ENCODE measurements at regions not wholly inside any gene's neighbourhood (a gene's known extent, or its start where the extent isn't known, plus 50 kb on each side); places are given as distances from the start of the nearest gene placed in this dataset.
"Not testable (repeated sequence)": the region's sequence is repeated elsewhere in the genome, so short reads cannot be mapped to it uniquely, and the experiment has no call there.

DNA sequence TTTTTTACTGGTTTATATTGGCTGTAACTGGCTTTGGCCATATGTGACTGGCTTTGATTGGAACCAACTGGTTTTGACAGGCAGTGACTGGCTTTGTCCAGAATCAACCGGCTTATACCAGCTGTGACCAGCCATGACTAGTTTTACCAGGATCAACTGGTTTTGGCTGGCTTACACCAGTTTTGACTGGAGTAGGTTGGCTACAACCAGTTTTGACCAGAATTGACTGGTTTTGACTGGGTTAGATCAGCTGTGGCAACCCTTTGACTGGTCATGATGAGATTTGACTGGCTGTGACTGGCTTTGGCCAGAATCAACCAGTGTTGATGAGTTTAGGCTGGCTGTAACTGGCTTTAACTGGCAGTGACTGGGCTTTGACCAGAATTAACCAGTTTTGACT, 169.2 kb upstream of the AMOT start:
- no peak for FAIRE-seq

DNA sequence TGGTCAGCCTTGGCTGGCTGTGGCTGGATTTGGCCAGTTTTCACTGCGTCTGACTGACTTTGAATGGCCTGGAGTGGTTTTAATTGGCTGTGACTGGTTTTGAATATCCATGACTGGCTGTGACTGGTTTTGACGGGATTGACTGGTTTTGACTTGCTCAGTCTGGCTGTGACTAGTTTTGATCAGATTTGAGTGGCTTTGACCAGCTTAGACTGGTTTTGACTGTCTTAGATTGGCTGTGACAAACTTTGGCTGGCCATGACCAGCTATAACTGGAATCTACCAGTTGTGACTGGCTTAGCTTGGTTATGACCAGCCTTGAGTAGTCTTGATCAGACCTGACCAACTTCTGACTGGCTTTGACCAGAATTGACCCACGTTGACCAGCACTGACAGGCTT, 168.4 kb upstream of the AMOT start:
- no peak for FAIRE-seq

DNA sequence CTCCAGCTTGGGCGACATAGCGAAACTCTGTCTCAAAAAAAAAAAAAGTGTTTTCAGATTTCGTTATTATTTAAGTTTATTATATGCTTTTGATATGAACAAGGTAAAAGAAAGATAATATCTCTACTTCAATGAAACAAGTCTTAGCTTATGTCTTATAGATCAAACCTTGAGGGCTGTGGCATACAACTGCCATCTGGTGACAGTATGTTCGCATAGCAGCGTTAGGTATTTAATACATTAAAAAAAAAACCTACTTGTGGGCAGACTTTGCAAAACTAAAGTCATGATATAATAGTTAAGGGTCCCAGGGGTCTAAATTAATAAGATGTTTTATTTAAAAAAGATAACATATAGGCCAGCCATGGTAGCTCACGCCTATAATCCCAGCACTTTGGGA, 161.2 kb upstream of the AMOT start:
- FAIRE-seq = no peak

DNA sequence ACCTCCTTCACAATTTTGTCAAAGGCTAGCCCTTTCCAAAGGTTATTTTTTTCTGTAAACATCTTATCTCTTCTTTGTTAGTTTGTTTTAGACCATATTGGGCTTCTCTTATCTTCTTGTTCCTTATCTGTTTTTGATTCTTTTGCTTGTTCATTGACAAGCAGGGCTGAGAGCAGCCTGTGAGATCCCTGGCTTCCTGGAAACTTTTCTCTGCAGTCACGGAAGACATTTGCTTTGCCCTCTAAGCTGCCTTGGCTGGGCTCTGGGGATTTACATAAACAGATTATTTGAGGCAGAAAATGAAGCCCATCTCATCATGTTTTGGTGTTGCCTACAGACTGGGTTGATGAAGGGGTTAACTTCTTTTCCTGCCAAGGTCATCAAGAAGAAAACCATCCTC, 157.4 kb upstream of the AMOT start:
- no peak for FAIRE-seq

GRCh38 chrX:112991801-112992200, 151.2 kb upstream of the AMOT start:
- FAIRE-seq = no peak

- no peak for FAIRE-seq
Observed at GRCh38 chrX:112979879-112980278, 139.2 kb upstream of the AMOT start.

DNA sequence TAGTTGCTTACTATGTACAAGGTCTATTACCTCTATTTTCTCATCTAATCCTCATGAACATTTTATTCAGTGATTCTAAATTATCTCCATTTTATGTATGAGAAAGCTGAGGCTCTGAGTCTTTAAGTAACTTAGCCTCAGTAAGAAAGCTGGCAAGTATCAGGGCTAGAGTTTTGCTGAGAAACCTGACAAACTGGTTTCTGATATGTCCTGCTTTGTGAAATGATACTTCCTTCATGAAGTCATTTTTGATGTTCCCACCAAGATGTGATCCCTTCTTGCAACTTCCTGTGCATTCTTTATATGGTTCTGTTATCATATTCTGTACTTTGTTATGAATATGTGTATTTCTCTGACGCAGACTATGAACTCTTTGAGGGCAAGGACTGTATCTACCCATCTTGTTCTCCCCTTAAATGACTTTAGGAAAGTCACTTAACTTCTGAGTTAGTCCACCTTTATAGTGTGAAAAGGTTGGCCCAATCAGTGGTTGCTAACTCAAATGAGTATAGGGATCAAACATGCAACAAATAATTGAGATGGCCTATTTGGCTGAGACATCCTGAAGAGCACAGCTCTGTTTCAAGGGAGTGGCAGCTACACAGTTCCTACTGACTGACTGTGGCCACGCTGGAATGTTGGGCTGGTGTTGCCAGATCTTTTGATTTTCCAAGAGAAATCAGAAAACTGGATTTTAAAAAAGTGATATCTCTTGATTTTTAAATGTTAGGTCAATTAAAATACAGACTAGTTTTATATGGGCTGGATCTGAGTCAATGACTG, 127.9 kb upstream of the AMOT start:
- no peak for FAIRE-seq

DNA sequence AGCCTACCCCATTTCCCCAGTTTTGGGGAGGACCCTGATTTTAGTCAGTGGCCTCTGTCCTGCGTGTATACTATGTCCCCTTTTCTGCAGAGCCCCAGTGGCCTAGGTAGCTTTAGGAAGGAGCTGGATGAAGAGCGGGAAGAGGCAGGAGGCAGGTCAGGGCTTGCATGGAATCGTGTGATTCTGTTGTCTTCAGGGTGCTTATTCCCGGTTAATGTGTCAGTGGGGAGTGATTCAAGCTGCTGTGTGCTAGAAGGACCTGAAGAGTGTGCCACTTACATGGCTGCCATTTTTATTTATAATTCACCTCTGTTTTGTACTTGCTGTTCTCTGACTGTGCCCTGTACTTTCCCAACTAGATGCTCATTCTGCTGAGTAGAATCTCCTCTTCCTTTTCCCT, 127.3 kb upstream of the AMOT start:
- no peak for FAIRE-seq

DNA sequence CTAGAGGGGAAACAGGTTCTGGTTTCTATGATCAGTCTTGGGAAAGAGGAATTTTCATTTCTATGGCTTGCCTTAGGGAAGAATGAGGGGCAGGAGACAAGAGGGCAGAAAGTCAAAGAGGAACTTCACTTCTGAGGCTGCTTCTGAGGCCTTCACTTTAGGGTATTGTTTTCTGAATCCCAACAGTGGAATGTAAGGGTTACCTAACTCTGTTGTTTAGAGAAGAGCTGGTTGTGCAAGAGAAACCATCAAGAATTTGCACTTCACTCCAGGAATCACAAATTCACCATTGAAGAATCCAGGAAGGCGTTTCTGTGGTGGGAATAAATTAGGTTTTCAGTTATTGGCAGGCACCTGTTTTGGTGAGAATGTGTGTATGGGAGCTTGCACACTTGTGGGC, 126.7 kb upstream of the AMOT start:
- no peak for FAIRE-seq

GRCh38 chrX:112961981-112962380, 121.3 kb upstream of the AMOT start:
- no peak for FAIRE-seq

GRCh38 chrX:112947981-112948615, 107.5 kb upstream of the AMOT start:
- FAIRE-seq = no peak

DNA sequence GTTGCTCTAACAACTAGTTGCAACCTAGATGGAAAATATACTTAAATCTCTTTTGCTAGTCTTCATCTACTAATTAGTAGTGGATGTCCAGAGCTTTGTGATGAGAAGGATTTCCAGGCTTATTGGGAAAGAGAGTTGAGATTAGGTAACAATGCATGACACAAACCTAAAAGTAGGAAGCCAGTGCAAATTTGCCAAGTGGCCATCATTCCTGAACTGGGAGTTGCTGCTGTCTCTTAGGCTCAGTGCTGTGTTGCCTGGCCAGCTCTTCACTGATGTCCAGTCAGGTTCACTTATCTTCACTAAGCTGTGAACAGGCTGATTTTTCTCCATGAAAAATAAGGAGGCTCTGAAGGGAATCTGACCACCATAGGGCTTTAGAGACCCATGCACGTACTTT, 105.6 kb upstream of the AMOT start:
- FAIRE-seq = no peak

DNA sequence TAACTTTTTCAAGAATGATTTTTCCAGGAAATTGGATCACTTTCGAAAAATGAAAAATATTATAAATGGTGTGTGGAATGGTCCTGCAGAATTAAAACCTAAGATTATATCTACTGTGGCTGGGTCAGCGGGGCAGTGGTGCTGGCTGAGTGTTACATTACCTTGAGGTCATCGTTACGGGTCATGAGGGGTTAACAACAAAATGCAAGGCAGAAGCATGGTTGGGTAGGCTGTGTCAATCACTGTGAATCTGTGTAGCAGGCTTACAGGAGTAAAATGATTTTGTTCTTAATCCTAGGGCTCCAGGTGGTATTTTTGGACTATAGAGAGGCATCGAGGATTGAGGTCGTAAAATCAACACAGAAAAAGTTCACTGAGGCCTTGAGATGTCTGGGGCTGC, 105.2 kb upstream of the AMOT start:
- no peak for FAIRE-seq

DNA sequence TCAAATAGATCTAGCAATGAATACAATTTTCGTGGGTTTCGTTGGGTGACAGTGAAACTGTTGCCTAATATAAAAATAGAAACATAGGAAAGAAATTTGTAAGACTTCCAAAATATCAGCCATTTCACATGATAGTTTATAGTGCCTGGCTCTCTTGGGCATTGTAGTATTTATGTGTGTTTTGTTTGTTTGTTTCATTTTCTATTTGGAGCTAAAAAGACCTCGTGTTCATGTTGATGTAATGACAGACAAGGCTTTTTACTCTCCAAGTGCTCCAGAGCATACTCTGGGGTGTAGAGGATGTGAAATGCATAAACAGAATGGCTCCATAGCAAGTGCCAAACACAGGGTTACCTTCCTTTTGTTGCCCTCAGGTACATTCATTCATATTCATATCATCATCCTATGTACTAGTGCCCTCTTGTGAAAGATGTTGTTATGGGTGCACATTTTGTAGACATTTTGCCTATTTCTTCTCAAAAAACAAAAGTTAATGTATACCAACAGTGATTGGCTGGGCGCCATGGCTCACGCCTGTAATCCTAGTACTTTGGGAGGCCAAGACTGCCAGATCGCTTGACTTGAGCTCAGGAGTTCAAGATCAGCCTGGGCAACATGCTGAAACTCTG, 100.7 kb upstream of the AMOT start:
- no peak for FAIRE-seq

GRCh38 chrX:112935029-112935428, 94.4 kb upstream of the AMOT start:
- FAIRE-seq = no peak

DNA sequence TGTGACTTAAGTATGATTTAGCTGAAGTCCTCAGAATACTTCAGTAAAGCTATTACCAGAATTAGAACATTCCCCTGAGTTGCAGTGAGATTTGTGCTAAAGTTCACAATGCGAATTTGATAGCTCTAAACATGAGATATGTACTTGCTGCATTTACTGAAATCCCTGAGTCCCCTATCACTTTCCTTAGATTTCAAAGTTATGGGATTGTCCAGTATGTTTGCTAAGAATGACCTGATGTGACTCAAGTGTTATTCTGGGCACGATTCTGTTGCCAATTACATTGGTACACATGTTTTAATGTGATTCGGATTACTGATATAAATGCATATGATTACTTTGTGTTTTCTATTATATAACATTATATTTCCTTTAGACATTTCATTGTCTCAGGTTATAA, 91.3 kb upstream of the AMOT start:
- no peak for FAIRE-seq

GRCh38 chrX:112931478-112931877, 90.8 kb upstream of the AMOT start:
- no peak for FAIRE-seq

- not testable (repeated sequence) for FAIRE-seq
Observed at GRCh38 chrX:112923381-112923780, 82.8 kb upstream of the AMOT start.

DNA sequence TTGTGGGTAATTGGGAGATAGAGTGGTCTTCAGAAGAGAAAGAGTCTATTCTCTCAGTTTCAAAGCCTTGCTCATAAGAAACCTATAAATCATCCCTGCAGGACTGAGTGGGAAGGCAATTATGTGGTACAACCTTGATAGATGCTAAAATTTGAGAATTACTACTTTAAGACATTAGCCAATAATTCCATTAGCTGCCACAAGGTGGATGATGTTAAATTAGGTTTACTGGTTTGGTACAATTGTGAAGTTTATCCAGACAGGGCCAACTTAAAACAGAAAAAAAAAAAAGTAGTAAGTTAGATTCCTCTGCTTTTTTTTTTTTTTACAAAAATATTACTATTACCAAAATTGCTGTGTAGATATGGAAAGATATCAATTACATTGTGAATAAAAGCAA, 73.2 kb upstream of the AMOT start:
- no peak for FAIRE-seq

DNA sequence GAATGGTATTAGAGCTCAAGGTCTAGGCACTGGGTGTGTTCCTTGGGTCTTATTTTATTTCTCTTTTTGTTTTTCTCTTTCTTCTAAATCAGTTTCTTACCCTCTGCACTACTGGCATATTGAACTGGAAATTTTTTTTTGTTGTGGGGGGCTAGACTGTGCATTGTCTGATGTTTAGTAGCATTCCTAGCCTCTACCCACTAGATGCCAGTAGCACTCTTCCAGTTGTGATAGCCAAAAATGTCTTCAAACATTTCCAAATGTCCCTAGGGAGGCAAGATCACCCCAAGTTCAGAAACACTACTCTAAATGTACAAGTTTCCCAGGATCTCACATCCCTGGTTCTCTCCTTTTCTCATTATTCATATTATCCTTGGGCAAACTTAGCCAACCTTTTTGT, 69.8 kb upstream of the AMOT start:
- no peak for FAIRE-seq

DNA sequence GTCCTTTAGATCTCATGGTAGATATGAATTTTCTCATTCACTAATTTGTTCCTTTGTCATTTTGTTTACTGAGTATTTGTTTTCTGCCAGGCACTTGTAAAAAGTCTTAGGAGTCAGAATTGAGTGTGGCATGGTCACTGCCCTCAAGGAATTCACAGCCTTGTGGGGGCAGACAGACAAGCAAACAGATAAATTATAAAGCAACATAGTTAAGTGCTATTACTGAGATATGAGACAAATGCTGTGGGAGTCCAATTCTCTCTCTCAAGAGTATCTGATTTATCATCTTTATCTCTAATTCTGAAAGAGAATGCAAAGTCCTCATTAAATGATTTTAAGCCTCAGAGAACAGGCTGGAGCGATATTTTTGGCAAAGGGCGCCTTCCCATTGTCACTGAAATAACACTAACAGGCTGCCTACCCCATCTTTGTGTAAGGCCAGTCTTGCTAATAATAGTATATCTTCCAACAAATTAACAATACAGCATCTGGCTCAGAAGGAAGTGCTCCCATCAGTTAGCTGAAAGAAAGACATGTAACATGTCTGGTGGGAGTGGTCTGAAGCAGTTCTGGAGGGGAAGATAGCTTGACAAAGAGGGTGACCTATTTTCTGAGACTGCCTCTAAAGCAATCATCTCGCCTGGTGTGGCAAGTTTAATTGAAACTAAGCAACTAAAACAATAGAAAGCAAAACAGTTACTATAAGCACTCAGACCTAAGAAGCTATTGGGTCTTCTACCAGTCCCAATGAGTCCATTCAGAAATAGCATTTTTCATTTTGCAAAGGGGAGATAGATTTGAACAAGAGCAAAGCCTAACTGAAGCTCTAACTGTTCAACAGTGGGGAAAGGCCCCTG, 61.5 kb upstream of the AMOT start:
- no peak for FAIRE-seq

GRCh38 chrX:112896051-112896450, 55.4 kb upstream of the AMOT start:
- no peak for FAIRE-seq
